OCI-LY7 (cell line): ENCODE measurements at regions not wholly inside any gene's neighbourhood (a gene's known extent, or its start where the extent isn't known, plus 50 kb on each side); places are given as distances from the start of the nearest gene placed in this dataset.

Experiments used
- EZH2phosphoT487 ChIP-seq: fragments of 200-600 bp; sonication (generic); IDR thresholded peaks from 2 replicates; pipeline ENCODE4 v1.6.1; 2018; ENCODE audit warnings: low read depth, borderline replicate concordance, mild to moderate bottlenecking, mixed run types, antibody characterized with exemption, low read length, moderate library complexity, mixed read lengths
- TF ChIP-seq, protein P1 (sequence below): fragments of 200-600 bp; sonication (generic); conservative IDR thresholded peaks from 2 replicates; pipeline ENCODE4 v1.5.1; 2014; ENCODE audit warnings: mild to moderate bottlenecking, antibody characterized with exemption, low read length, moderate library complexity, mixed read lengths

DNA sequence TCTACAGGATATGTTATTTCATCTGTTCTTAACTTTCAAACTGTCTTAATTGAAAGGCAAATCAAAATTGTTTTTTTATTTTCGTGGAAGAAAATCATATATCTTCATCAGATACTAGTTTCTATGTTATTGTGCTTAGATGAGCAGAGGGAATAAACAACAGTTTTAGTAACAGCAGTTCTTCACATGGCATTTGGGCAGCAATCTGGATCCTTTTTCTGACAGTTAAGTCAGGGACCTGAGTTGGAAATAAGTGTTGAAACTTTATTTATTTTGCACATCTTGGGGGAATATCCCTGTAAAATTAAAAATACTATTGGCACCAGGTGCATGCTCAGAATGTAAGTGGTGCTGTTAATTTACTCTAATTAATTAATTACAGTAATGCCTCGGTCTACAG lies 296.3 kb downstream of the GPAM start:
- TF ChIP-seq, protein P1, sequence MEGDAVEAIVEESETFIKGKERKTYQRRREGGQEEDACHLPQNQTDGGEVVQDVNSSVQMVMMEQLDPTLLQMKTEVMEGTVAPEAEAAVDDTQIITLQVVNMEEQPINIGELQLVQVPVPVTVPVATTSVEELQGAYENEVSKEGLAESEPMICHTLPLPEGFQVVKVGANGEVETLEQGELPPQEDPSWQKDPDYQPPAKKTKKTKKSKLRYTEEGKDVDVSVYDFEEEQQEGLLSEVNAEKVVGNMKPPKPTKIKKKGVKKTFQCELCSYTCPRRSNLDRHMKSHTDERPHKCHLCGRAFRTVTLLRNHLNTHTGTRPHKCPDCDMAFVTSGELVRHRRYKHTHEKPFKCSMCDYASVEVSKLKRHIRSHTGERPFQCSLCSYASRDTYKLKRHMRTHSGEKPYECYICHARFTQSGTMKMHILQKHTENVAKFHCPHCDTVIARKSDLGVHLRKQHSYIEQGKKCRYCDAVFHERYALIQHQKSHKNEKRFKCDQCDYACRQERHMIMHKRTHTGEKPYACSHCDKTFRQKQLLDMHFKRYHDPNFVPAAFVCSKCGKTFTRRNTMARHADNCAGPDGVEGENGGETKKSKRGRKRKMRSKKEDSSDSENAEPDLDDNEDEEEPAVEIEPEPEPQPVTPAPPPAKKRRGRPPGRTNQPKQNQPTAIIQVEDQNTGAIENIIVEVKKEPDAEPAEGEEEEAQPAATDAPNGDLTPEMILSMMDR = no peak
- no peak for TF ChIP-seq EZH2phosphoT487
